GM12878 (cell line): ENCODE measurements at regions not wholly inside any gene's neighbourhood (a gene's known extent, or its start where the extent isn't known, plus 50 kb on each side); places are given as distances from the start of the nearest gene placed in this dataset.

Experiments
- CBX5 ChIP-seq: sonication (generic); IDR thresholded peaks from 2 replicates; pipeline ENCODE4 v1.6.1; 2016; ENCODE audit warnings: low read depth, moderate library complexity, mild to moderate bottlenecking, inconsistent platforms
- CREB1 ChIP-seq: IDR thresholded peaks from 2 replicates; pipeline ENCODE4 v1.6.1; 2012; ENCODE audit warnings: low read depth, mild to moderate bottlenecking, inconsistent platforms
- POLR2A ChIP-seq: IDR thresholded peaks from 2 replicates; pipeline ENCODE4 v1.6.1; 2011; ENCODE audit warnings: low read depth, mild to moderate bottlenecking, low read length
- POLR2AphosphoS5 ChIP-seq: IDR thresholded peaks from 2 replicates; pipeline ENCODE4 v1.6.1; 2011; ENCODE audit warnings: mild to moderate bottlenecking, low read length, inconsistent platforms
- SP1 ChIP-seq: IDR thresholded peaks from one replicate; pipeline ENCODE4 v1.6.1; 2011; ENCODE audit warnings: low read depth, low read length
- SUZ12 ChIP-seq: fragments of 200-600 bp; sonication (generic); IDR thresholded peaks from one replicate; pipeline ENCODE4 v1.6.1; 2018; ENCODE audit warnings: antibody characterized with exemption, mild to moderate bottlenecking; ENCODE audit not compliant: unreplicated experiment
- TF ChIP-seq, protein P1 (sequence below): IDR thresholded peaks from 2 replicates; pipeline ENCODE4 v1.6.1; 2012; ENCODE audit warnings: low read depth, low read length, improper control_type of control experiment
- TF ChIP-seq, protein P2 (sequence below), 3 experiments: IDR thresholded peaks in 2 of 3; conservative IDR thresholded peaks in 1 of 3; 2 replicates each; pipeline ENCODE4 v1.5.1; 2011; ENCODE audit warnings: low read depth in 3 of 3, low read length in 3 of 3, mild to moderate bottlenecking in 3 of 3, control low read depth in 2 of 3, moderate library complexity in 2 of 3, inconsistent platforms in 1 of 3, mixed read lengths in 1 of 3; ENCODE audit not compliant: control insufficient read depth in 2 of 3, insufficient read depth in 1 of 3; ENCODE audit errors: extremely low read depth in 1 of 3
- TF ChIP-seq, protein P3 (sequence below): fragments of 450-650 bp; formaldehyde crosslinking; IDR thresholded peaks from 2 replicates; pipeline ENCODE4 v1.5.0; 2022; ENCODE audit warnings: mild to moderate bottlenecking, missing genetic modification characterization

DNA sequence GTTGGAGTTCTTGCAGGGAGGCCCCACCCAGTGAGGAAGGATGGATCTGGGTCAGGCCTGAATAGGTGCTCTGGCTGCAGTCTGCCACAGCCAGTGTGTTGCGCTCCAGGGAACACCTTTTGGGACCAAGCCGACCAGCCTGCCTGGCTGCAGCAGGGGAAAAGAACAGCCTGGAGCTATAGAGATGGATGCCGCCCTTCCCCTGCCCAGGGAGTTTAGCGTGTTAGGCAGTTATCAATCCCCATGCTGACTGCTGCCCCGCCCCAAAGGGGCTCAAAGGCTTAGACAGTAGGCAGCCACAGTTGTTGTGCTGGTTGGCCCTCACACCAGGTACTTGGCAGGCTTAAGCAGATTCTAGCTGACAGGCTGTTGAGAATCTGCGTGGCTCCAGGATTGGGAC is 153.4 kb upstream of the ADAMTS19 start:
- TF ChIP-seq, protein P1, sequence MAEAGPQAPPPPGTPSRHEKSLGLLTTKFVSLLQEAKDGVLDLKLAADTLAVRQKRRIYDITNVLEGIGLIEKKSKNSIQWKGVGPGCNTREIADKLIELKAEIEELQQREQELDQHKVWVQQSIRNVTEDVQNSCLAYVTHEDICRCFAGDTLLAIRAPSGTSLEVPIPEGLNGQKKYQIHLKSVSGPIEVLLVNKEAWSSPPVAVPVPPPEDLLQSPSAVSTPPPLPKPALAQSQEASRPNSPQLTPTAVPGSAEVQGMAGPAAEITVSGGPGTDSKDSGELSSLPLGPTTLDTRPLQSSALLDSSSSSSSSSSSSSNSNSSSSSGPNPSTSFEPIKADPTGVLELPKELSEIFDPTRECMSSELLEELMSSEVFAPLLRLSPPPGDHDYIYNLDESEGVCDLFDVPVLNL, result no peak
- no peak for TF ChIP-seq CBX5
- TF ChIP-seq SUZ12, result no peak
- TF ChIP-seq SP1, result no peak
- TF ChIP-seq, protein P2, sequence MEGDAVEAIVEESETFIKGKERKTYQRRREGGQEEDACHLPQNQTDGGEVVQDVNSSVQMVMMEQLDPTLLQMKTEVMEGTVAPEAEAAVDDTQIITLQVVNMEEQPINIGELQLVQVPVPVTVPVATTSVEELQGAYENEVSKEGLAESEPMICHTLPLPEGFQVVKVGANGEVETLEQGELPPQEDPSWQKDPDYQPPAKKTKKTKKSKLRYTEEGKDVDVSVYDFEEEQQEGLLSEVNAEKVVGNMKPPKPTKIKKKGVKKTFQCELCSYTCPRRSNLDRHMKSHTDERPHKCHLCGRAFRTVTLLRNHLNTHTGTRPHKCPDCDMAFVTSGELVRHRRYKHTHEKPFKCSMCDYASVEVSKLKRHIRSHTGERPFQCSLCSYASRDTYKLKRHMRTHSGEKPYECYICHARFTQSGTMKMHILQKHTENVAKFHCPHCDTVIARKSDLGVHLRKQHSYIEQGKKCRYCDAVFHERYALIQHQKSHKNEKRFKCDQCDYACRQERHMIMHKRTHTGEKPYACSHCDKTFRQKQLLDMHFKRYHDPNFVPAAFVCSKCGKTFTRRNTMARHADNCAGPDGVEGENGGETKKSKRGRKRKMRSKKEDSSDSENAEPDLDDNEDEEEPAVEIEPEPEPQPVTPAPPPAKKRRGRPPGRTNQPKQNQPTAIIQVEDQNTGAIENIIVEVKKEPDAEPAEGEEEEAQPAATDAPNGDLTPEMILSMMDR (IDR thresholded peaks at IDR 0.05 in 2 of 3, conservative IDR thresholded peaks at IDR 0.05 in 1 of 3; ENCODE audit: control insufficient read depth in 2 of 3, extremely low read depth in 1 of 3, insufficient read depth in 1 of 3, low read depth in 3 of 3, low read length in 3 of 3), result no peak
- TF ChIP-seq, protein P3, sequence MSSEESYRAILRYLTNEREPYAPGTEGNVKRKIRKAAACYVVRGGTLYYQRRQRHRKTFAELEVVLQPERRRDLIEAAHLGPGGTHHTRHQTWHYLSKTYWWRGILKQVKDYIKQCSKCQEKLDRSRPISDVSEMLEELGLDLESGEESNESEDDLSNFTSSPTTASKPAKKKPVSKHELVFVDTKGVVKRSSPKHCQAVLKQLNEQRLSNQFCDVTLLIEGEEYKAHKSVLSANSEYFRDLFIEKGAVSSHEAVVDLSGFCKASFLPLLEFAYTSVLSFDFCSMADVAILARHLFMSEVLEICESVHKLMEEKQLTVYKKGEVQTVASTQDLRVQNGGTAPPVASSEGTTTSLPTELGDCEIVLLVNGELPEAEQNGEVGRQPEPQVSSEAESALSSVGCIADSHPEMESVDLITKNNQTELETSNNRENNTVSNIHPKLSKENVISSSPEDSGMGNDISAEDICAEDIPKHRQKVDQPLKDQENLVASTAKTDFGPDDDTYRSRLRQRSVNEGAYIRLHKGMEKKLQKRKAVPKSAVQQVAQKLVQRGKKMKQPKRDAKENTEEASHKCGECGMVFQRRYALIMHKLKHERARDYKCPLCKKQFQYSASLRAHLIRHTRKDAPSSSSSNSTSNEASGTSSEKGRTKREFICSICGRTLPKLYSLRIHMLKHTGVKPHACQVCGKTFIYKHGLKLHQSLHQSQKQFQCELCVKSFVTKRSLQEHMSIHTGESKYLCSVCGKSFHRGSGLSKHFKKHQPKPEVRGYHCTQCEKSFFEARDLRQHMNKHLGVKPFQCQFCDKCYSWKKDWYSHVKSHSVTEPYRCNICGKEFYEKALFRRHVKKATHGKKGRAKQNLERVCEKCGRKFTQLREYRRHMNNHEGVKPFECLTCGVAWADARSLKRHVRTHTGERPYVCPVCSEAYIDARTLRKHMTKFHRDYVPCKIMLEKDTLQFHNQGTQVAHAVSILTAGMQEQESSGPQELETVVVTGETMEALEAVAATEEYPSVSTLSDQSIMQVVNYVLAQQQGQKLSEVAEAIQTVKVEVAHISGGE, result no peak
- TF ChIP-seq POLR2AphosphoS5, result no peak
- no peak for TF ChIP-seq CREB1
- no peak for TF ChIP-seq POLR2A
